ENCODE measurements at regions not wholly inside any gene's neighbourhood (a gene's known extent, or its start where the extent isn't known, plus 50 kb on each side); places are given as distances from the start of the nearest gene placed in this dataset.

GRCh38 chr1:98417820-98418219 is 243.7 kb upstream of the SNX7 start:
- TF ChIP-seq POLR2AphosphoS5 (IDR thresholded peaks at IDR 0.05; ENCODE audit: low read depth, low read length) (no peak), TAF1 (IDR thresholded peaks at IDR 0.05; ENCODE audit: low read depth, low read length) (no peak), PAX5 (IDR thresholded peaks at IDR 0.05; ENCODE audit: insufficient read depth, low read length, severe bottlenecking) (no peak), POU2F2 (IDR thresholded peaks at IDR 0.05; ENCODE audit: low read depth, low read length) (no peak), SPI1 (IDR thresholded peaks at IDR 0.05; ENCODE audit: low read depth, low read length) (no peak), POLR2A (IDR thresholded peaks at IDR 0.05; ENCODE audit: low read depth, low read length) (no peak)
- no peak for DNase-seq (ENCODE audit: insufficient read length, low spot score)
- no peak for FAIRE-seq

DNA sequence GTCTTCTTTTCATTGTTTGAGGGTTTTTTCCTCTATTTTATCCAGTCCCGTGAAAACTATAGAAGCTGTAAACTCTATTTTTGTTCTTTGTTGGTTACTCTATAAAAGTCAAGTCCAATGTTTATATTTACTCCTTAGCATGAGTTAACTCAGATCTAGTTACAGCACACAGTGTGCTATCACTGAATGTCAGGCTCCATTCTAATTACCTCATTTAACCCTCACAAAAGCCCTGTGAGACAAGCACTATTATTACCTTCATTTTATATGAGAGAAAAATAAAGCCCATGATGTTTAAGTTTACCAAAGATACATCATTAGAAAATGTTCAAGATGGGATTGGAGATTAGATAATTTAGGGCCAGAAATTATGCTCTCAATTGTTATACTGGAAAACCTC is 251.4 kb upstream of the SNX7 start:
- DNase-seq (ENCODE audit: insufficient read length, low spot score) (no peak), FAIRE-seq (no peak)
- no peak for TF ChIP-seq POU2F2 (IDR thresholded peaks at IDR 0.05; ENCODE audit: low read depth, low read length)
- no peak for TF ChIP-seq SPI1 (IDR thresholded peaks at IDR 0.05; ENCODE audit: low read depth, low read length)
- no peak for TF ChIP-seq POLR2AphosphoS5 (IDR thresholded peaks at IDR 0.05; ENCODE audit: low read depth, low read length)
- no peak for TF ChIP-seq TAF1 (IDR thresholded peaks at IDR 0.05; ENCODE audit: low read depth, low read length)
- no peak for TF ChIP-seq POLR2A (IDR thresholded peaks at IDR 0.05; ENCODE audit: low read depth, low read length)
- no peak for TF ChIP-seq PAX5 (IDR thresholded peaks at IDR 0.05; ENCODE audit: insufficient read depth, low read length, severe bottlenecking)

GRCh38 chr1:98406352-98407088 is 255.0 kb upstream of the SNX7 start:
- TF ChIP-seq POU2F2 (IDR thresholded peaks at IDR 0.05; ENCODE audit: low read depth, low read length): no peak
- no peak for TF ChIP-seq POLR2A (IDR thresholded peaks at IDR 0.05; ENCODE audit: low read depth, low read length)
- TF ChIP-seq TAF1 (IDR thresholded peaks at IDR 0.05; ENCODE audit: low read depth, low read length): no peak
- TF ChIP-seq PAX5 (IDR thresholded peaks at IDR 0.05; ENCODE audit: insufficient read depth, low read length, severe bottlenecking): no peak
- no peak for FAIRE-seq

DNA sequence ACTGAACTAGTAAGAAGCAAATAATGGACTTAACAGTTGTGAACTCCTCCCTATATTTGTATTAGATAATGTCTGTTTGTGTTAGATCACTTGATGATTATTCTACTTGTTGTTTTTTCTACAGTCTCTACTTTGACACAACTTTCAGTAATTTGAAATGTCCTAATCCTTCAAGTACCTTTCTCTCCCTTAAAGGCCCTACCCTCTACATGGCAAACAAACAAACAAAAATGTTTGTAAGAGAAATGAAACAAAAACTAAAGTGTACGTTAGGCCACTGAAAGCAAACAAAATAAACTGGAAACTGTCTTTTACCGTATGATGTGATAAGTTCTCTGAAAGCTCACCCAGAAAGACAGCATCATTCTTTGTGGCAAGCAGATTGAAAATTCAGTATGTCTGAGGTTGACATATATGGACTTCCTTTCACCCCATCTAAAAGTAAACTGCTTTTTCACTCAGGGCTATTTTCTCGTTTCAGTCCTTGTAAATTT is 255.9 kb upstream of the SNX7 start:
- DNase-seq (ENCODE audit: insufficient read length, low spot score): no peak
- FAIRE-seq: peak; percentile 26
- TF ChIP-seq POLR2AphosphoS5 (IDR thresholded peaks at IDR 0.05; ENCODE audit: low read depth, low read length) (peak; percentile 62; the same call in 1 of the 2 replicates), POLR2A (IDR thresholded peaks at IDR 0.05; ENCODE audit: low read depth, low read length) (peak; percentile 72; the same call in 1 of the 2 replicates), TAF1 (IDR thresholded peaks at IDR 0.05; ENCODE audit: low read depth, low read length) (no peak)

More at GRCh38 chr1:98406352-98407088, 255.0 kb upstream of the SNX7 start:
- DNase-seq (ENCODE audit: insufficient read length, low spot score): no peak

- FAIRE-seq (no peak), DNase-seq (ENCODE audit: insufficient read length, low spot score) (no peak)
- TF ChIP-seq POLR2AphosphoS5 (IDR thresholded peaks at IDR 0.05; ENCODE audit: low read depth, low read length): no peak
- no peak for TF ChIP-seq SPI1 (IDR thresholded peaks at IDR 0.05; ENCODE audit: low read depth, low read length)
- no peak for TF ChIP-seq TAF1 (IDR thresholded peaks at IDR 0.05; ENCODE audit: low read depth, low read length)
- no peak for TF ChIP-seq PAX5 (IDR thresholded peaks at IDR 0.05; ENCODE audit: insufficient read depth, low read length, severe bottlenecking)
- TF ChIP-seq POLR2A (IDR thresholded peaks at IDR 0.05; ENCODE audit: low read depth, low read length): no peak
- no peak for TF ChIP-seq POU2F2 (IDR thresholded peaks at IDR 0.05; ENCODE audit: low read depth, low read length)
These were observed 256.7 kb upstream of the SNX7 start for GRCh38 chr1:98404866-98405265.

DNA sequence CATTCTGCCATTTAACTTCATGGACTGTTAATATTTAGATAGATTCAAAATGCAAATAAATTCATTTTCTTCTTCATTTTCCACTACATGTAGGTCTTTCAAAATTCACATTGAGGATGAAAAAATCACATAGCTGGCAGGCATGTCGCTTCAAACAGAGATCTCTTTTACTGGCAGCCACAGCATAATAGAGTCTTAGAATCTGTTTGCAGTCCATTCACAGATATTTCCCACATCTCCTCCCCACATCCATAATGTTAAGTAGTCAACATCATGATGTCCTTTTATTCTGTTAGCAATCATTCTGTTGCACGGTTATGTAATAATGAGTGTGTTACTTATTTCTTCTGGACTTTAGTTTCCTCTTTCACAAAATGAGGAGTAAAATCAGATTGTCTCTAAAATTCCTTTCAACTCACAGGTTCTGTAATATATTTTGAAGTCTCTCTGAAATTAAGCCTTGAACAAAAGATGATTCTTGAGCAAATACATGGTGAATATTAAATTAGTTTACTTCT is 257.5 kb upstream of the SNX7 start:
- FAIRE-seq (no peak), DNase-seq (ENCODE audit: insufficient read length, low spot score) (no peak)
- TF ChIP-seq SPI1 (IDR thresholded peaks at IDR 0.05; ENCODE audit: low read depth, low read length): no peak
- no peak for TF ChIP-seq POU2F2 (IDR thresholded peaks at IDR 0.05; ENCODE audit: low read depth, low read length)
- TF ChIP-seq PAX5 (IDR thresholded peaks at IDR 0.05; ENCODE audit: insufficient read depth, low read length, severe bottlenecking): no peak
- TF ChIP-seq POLR2AphosphoS5 (IDR thresholded peaks at IDR 0.05; ENCODE audit: low read depth, low read length): no peak
- no peak for TF ChIP-seq TAF1 (IDR thresholded peaks at IDR 0.05; ENCODE audit: low read depth, low read length)
- no peak for TF ChIP-seq POLR2A (IDR thresholded peaks at IDR 0.05; ENCODE audit: low read depth, low read length)

- no peak for DNase-seq (ENCODE audit: insufficient read length, low spot score)
- no peak for FAIRE-seq
- TF ChIP-seq SPI1 (IDR thresholded peaks at IDR 0.05; ENCODE audit: low read depth, low read length) (no peak), POU2F2 (IDR thresholded peaks at IDR 0.05; ENCODE audit: low read depth, low read length) (no peak), PAX5 (IDR thresholded peaks at IDR 0.05; ENCODE audit: insufficient read depth, low read length, severe bottlenecking) (no peak), POLR2A (IDR thresholded peaks at IDR 0.05; ENCODE audit: low read depth, low read length) (no peak), POLR2AphosphoS5 (IDR thresholded peaks at IDR 0.05; ENCODE audit: low read depth, low read length) (no peak)
These were observed 258.7 kb upstream of the SNX7 start for GRCh38 chr1:98402860-98403259.

DNA sequence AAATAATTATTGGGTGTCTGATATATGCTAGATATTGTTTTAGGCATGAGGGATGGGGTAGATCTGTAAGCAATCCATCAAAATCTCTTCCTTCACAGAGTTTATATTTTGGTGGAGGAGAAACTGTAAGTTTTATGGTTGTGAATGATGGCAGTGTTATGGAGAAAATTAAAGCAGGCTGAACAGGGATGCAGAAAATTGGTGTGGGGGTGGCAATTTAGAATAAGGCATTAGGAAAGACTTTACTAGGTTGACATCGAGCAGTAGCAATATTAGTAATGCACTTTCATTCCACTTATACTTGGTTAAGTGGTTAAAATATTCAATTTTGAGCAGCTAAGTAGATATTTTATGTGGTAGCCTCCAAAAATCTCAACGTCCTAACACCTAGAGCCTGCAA is 261.1 kb upstream of the SNX7 start:
- TF ChIP-seq POU2F2 (IDR thresholded peaks at IDR 0.05; ENCODE audit: low read depth, low read length) (no peak), SPI1 (IDR thresholded peaks at IDR 0.05; ENCODE audit: low read depth, low read length) (no peak), POLR2A (IDR thresholded peaks at IDR 0.05; ENCODE audit: low read depth, low read length) (no peak), TAF1 (IDR thresholded peaks at IDR 0.05; ENCODE audit: low read depth, low read length) (no peak), PAX5 (IDR thresholded peaks at IDR 0.05; ENCODE audit: insufficient read depth, low read length, severe bottlenecking) (no peak), POLR2AphosphoS5 (IDR thresholded peaks at IDR 0.05; ENCODE audit: low read depth, low read length) (no peak)
- FAIRE-seq (no peak), DNase-seq (ENCODE audit: insufficient read length, low spot score) (no peak)

DNA sequence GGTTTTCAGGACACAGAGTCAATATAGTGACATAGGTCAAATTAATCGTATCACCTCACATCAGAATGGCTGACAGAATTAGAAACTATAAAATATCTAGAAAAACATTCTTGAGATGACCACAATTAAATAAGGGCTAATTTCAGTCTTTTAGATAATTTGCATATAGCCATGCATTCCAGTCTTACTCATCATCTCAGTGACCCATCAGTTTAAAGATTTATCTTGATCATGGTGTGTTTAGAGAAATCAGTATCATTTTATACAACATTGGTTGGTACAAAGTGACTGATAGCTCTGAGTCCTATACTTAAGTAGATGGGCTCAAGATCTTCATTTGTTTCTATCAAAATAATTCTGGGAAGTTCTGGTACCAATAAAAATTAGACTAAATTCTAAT is 262.3 kb upstream of the SNX7 start:
- no peak for DNase-seq (ENCODE audit: insufficient read length, low spot score)
- no peak for FAIRE-seq
- no peak for TF ChIP-seq PAX5 (IDR thresholded peaks at IDR 0.05; ENCODE audit: insufficient read depth, low read length, severe bottlenecking)

DNA sequence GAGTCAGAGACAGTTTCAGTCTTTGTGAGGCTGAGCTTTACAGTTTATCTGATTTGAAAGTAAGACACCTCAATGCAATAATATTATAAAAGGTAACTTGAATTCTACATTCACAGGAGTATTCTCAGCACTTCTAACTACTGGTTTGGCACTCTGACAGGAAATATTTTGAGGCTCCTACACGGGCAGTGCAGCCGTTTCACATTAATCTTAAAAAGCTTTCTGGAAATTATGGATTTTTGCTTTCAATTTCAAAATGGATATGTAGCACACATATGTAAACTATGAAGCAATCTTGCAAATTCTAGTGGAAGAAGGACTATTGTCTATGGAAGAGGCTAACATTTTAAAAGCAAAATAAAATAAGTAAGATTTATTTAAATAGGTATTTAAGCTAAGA is 262.9 kb upstream of the SNX7 start:
- FAIRE-seq (no peak), DNase-seq (ENCODE audit: insufficient read length, low spot score) (no peak)
- no peak for TF ChIP-seq TAF1 (IDR thresholded peaks at IDR 0.05; ENCODE audit: low read depth, low read length)
- no peak for TF ChIP-seq PAX5 (IDR thresholded peaks at IDR 0.05; ENCODE audit: insufficient read depth, low read length, severe bottlenecking)
- no peak for TF ChIP-seq POLR2AphosphoS5 (IDR thresholded peaks at IDR 0.05; ENCODE audit: low read depth, low read length)
- TF ChIP-seq POLR2A (IDR thresholded peaks at IDR 0.05; ENCODE audit: low read depth, low read length): no peak

Data from GM12891 (cell line).